ENCODE measurements at regions not wholly inside any gene's neighbourhood (a gene's known extent, or its start where the extent isn't known, plus 50 kb on each side); places are given as distances from the start of the nearest gene placed in this dataset.

GRCh38 chrX:99413317-99413716, 996.8 kb downstream of the PCDH19 start:
- TF ChIP-seq CTCF (IDR thresholded peaks at IDR 0.05; ENCODE audit: low read depth, low read length) (no peak), EZH2phosphoT487 (IDR thresholded peaks at IDR 0.05; ENCODE audit: low read depth) (no peak)

Data from OCI-LY3 (cell line).